ENCODE measurements at regions not wholly inside any gene's neighbourhood (a gene's known extent, or its start where the extent isn't known, plus 50 kb on each side); places are given as distances from the start of the nearest gene placed in this dataset.

- H4K20me1 ChIP-seq (replicated peaks; ENCODE audit: control insufficient read depth, insufficient read depth, low read length) = no peaks in the 10 kb centered on the region
- BruUV-seq (replicated peaks) = no TSS peak
- ChIA-PET POLR2A (interaction anchor here (0.6 kb wide), 1 partner anchor 63 kb away, joined by 4 read pairs; no protein-coding TSS in a partner anchor), CTCF (ENCODE audit: low intra/inter-chr PET ratio) (no interaction called here)
- ATAC-seq (no peak), DNase-seq (ENCODE audit: extremely low read depth in 1 of 4, low spot score in 3 of 4) (no peak), FAIRE-seq (no peak)
- H3K36me3 ChIP-seq (ENCODE audit: control insufficient read depth, insufficient read depth, low read length) = no peaks in the 10 kb centered on the region
- H2AFZ ChIP-seq (ENCODE audit: low read depth, low read length) = no peak overlapping the region
- no peak overlapping the region for H3K4me3 ChIP-seq
- no peaks in the 10 kb centered on the region for H3K4me1 ChIP-seq (replicated peaks in 1 of 2; ENCODE audit: control insufficient read depth in 2 of 2, insufficient read depth in 2 of 2, low read length in 2 of 2)
- no peak for TF ChIP-seq RERE (CRISPR knock-in tag; IDR thresholded peaks at IDR 0.05; ENCODE audit: borderline replicate concordance)
- TF ChIP-seq DLX4 (CRISPR knock-in tag; IDR thresholded peaks at IDR 0.05) = no peak
- no peaks in the 10 kb centered on the region for H3K9me3 ChIP-seq (replicated peaks; ENCODE audit: control insufficient read depth, insufficient read depth, low read depth, low read length)
- WGBS (ENCODE audit: insufficient coverage, low coverage, missing lambda C conversion rate) = 2% methylated on average over 11 of the region's 11 CpGs
- H3K9ac ChIP-seq (ENCODE audit: insufficient read depth in 1 of 2, low read depth in 2 of 2, low read length in 2 of 2) = no peak overlapping the region
- peaks cover 0 to 26% of the 10 kb centered on the region in 2 experiments; a peak in 2 of 5 replicates for H3K27me3 ChIP-seq (ENCODE audit: control insufficient read depth in 2 of 2, insufficient read depth in 2 of 2, low read length in 2 of 2)
- H3K79me2 ChIP-seq (ENCODE audit: control insufficient read depth, insufficient read depth, low read length) = no peaks in the 10 kb centered on the region
- H3K4me2 ChIP-seq (ENCODE audit: insufficient read depth, low read length) = no peak overlapping the region
- H3K27ac ChIP-seq (ENCODE audit: extremely low read depth, low read depth, low read length) = no peak overlapping the region
- intact Hi-C loops (cut with micrococcal nuclease) = no loop called here
- in situ Hi-C loops (cut with MboI) = no loop called here
- H3K9me1 ChIP-seq (ENCODE audit: control insufficient read depth, insufficient read depth, low read length) = no peaks in the 10 kb centered on the region
Observed at GRCh38 chr19:30318936-30319335, 53.2 kb upstream of the ZNF536 start.

Measured in K562 (cell line).